ENCODE measurements at regions not wholly inside any gene's neighbourhood (a gene's known extent, or its start where the extent isn't known, plus 50 kb on each side); places are given as distances from the start of the nearest gene placed in this dataset.
"Not testable (repeated sequence)": the region's sequence is repeated elsewhere in the genome, so short reads cannot be mapped to it uniquely, and the experiment has no call there.

DNA sequence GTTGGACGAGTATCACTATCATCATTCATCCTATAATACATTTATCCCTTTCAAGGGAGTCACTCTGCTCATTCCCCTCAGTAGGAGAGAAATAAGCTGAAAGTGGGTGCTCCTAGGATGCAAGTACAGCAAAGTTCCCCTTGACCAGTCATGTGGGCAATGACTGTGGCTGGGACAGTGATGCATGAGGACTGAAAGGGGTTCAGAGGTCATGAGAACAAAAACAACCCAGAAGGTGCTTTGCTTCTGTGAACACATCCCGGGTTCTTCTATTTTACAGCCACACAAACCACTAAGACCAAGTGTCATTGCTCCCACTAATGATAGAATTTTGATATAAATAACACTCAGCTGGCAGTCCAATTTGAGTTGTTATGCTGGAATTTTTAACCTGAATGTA is 177.8 kb upstream of the ADCY2 start:
- DNase-seq (ENCODE audit: low spot score): no peak

DNA sequence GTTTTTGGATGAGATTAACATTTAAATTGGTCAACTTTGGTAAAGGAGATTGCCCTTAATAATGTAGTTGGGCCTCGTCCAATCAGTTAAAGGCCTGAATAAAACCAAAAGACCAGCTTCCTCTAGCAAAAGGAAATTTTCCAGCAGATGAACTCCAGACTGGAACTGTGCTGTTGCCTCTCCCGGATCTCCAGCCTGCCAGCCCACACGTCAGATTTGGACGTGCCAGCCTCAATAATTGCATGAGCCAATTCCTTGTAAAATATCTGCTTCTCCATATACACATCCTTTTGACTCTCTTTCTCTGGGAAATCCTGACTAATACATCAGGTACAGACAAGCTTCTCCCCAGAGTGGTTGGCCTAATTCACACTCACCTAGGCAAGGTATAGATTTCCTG is 175.8 kb upstream of the ADCY2 start:
- DNase-seq (ENCODE audit: low spot score): no peak

DNA sequence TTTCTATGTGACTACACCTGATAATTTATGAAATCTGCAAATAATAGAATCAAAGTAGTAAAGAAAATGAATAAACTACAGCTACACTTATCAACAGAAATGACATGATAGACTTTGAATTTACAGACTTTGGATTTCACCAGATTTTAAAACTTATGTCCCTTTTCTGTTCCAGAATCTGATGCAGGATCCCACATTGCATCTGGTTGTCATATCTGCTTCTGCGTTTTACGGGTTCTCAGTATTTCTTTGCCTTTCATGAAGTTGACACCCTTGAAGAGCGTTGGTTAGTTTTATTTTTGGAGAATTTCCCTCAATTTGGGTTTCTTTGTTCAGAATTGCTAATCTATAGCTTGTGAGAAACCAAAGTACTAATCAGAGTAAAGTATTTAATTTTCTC is 174.9 kb upstream of the ADCY2 start:
- no peak for DNase-seq (ENCODE audit: low spot score)

DNA sequence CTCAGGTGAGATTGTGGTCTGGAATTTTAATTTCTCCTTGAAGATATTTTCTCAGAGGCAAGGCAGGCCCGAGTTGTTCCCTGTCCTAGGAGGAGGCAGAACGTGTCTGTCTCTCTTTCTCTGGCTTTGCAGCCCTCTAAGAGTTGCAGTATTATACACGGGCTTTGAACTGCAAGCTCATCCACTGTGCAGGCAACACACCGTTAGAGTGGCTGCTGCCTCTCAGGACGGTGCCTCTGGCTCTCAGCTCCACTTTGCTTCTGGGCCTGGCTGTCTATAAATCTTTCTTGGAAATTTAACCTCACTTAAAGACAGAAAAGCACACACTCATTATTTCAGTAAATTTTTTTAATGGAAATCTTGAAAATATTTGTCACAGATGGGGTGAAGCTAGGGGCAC is 170.1 kb upstream of the ADCY2 start:
- DNase-seq (ENCODE audit: low spot score): no peak

DNA sequence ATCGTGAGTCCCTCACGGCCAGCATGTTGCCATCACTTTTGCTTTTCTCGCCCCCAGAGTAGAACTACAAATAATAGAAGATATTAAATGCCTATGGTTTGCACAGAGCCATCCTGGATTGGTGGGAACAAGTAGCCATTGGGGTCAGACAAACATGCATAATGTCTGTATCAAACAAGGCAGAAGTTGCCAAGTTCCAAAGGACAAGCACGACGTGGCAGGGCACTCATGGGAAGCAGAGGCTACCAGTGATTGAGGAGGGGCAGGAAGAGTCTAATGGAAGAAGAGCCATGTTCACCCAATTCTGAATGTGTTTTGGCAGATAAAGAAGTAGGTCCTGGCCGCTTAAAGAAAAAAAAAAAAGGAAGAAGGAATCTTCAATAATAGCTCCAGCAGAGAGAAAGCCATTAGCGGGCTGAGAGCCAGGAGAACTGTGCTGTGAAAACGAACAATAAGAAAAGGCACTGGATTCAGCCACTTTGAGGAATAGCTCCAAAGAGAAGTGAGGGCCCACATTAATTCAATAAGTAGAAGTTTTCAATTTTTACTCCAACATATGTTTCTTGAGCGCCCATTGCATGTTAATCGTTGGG is 153.7 kb upstream of the ADCY2 start:
- DNase-seq (ENCODE audit: low spot score): no peak

DNA sequence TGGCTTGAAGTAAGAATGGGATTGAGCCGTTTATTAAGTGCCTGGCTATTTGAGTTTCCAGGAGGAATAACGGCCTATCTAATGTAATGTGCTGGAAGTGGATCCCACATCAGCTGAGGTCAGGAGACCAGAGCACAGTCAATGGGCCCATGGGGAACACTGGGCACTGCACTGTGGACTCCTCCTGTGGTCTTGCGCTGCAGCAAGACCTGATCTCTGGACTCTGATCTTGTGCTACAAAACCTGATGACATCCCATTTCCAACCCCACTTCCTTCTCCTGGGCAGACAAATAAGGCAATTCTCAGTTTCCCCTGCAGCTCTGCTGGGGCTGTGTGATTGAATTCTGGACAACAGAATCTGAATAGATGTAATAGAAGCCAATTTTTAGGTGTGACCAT is 151.7 kb upstream of the ADCY2 start:
- no peak for DNase-seq (ENCODE audit: low spot score)

DNA sequence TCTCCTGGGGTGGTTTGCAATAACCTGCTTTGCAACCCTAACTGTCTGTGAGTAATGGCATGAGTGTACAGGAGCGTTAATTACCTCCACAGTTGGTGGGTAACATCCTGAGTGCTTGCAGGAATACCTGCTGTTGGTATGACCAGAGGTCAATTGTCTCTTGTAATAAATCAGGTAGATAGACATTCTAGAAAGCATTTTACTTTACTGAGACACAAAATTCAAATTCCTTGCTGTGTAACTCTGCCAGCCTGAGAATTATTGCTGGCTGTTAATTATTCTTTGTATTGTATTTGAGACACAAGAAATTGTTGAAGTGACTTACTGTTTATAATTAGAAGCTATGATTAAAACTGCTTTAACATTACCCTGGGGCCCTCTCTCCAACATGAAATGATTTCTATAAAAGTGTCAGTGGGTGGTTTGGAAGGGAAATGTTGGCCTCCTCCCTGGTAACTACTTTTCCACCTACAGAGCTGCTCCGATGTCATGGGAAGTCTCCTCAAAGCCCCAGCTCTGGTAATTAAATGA is 150.8 kb upstream of the ADCY2 start:
- no peak for DNase-seq (ENCODE audit: low spot score)

DNA sequence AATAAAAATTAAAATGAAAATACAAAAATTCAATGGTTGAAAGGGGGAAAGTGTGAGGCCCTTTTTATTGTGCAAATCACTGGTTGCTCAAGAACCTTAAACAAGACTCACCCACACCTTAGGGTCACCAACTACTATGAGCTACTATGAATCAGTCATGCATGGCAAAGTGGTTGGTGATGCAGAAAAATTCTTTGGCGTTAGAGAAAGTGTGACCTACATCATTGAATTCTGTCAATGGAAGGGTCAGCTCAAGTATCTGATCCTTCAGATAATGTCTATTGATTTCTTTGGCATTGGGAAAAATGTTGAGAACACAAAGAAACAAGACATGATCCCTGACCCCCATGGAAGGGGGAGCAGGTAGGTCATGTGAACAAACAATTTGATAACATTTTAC is 149.7 kb upstream of the ADCY2 start:
- DNase-seq (ENCODE audit: low spot score): no peak

DNA sequence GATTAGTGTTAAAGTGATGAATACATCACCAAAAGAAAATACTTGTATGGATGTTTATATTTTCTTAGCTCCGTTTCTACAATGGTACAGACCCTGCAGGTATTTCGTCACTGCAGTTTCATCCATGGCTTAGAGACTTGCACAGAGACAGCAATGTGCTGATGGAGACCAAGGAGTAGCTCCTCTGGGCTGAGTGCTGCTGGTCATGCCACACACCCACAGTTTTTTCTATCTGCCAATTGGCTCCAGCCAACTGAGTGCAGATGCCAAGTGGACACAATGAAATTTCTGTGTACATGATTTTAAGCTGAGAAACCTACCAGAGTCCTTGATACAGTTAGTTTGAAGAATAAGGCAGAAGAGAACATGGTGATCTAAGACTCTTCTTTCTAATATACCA is 145.9 kb upstream of the ADCY2 start:
- no peak for DNase-seq (ENCODE audit: low spot score)

DNA sequence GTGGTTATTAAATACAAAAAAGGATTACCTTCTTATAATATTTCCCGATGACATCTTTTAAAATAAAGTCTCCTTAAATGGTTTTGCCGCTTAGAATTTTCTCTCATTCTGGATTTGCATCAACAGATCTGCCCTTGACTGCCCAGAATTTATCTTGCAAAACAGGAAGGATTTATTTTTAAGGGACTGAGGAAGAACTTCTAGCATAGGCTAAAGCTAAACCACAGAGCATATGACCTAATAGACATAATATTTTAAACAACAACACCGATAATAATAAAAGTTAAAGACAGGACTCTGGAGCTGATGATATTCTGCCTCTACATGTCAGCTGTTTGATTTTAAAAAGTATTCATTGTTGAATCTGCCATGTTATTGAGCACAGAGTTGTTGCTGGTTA is 145.3 kb upstream of the ADCY2 start:
- DNase-seq (ENCODE audit: low spot score): no peak

DNA sequence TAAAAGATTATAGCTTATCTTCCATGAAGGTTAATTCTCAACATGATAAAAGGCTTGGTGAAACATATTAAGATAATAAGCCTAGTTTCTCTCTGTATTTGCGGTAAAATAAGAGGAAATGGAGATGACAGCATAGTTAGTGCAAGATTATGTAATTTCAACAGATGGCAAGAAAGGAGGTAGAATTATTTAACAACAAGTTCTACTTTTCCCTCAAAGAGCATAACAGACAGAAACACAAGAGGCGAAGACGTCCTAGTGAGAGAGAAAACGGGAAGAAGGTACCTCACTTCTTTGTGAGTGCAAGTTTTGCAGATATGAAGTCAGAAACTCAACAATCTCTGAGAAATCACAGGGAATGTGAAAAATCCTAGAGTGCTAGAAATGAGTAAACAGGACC is 144.8 kb upstream of the ADCY2 start:
- no peak for DNase-seq (ENCODE audit: low spot score)

DNA sequence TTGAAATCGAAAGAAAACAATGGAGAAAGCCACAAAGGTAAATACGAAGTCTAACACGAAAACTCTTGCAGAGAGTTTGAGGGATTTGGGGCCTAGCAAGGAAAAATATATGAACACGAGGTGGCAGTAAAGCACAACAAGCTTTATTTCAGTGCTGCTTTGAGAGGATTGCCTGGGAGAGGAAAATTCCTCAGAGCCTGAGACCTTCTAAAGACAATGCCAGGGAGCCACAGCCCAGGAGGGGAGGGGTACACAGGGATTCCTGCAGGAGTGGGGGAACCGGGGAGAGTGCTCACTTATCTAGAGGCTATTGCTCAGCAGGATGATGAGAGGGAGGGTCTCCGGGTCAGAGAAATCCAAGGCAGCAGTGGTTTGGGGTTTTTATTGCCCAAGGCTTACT is 134.9 kb upstream of the ADCY2 start:
- no peak for DNase-seq (ENCODE audit: low spot score)

DNA sequence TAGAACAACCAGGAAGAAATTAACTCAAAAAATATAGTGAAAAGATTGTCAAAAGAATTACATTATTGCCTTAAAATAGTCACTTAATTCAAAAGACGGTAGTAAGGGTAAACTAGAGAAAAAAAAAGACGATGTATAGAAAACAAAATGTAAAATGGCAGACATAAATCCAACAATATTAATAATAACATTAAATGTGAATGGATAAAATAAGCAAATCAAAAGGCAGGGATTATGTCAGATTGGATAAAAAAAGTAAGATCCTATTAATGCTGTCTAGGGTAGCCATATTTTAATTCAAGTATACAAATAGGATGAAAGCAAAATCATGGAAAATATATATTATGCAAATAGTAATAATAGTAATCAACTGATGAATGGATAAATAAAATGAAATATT is 134.0 kb upstream of the ADCY2 start:
- DNase-seq (ENCODE audit: low spot score): no peak

DNA sequence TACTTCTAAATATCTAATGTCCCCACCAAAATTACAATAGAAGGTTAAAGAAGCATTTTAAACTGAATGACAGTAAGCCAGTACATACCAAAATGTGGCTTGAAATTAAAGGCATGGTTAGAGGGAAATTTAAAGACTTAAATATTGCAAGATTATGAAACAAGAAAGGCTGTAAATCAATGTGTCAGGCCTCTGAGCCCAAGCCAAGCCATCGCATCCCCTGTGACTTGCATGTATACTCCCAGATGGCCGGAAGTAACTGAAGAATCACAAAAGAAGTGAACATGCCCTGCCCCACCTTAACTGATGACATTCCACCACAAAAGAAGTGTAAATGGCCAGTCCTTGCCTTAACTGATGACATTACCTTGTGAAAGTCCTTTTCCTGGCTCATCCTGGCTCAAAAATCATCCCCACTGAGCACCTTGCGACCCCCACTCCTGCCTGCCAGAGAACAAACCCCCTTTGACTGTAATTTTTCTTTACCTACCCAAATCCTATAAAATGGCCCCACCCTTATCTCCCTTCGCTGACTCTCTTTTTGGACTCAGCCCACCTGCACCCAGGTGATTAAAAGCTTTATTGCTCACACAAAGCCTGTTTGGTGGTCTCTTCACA is 132.4 kb upstream of the ADCY2 start:
- DNase-seq (ENCODE audit: low spot score): not testable (repeated sequence)

DNA sequence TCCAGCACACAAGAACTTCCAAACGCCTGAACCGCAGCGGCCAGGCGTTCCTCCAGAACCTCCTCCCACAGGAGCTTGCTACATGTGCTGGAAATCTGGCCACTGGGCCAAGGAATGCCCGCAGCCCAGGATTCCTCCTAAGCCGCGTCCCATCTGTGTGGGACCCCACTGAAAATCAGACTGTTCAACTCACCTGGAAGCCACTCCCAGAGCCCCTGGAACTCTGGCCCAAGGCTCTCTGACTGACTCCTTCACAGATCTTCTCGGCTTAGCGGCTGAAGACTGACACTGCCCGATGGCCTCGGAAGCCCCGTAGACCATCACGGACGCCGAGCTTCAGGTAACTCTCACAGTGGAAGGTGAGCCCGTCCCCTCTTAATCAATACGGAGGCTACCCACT is 130.2 kb upstream of the ADCY2 start:
- DNase-seq (ENCODE audit: low spot score): not testable (repeated sequence)

DNA sequence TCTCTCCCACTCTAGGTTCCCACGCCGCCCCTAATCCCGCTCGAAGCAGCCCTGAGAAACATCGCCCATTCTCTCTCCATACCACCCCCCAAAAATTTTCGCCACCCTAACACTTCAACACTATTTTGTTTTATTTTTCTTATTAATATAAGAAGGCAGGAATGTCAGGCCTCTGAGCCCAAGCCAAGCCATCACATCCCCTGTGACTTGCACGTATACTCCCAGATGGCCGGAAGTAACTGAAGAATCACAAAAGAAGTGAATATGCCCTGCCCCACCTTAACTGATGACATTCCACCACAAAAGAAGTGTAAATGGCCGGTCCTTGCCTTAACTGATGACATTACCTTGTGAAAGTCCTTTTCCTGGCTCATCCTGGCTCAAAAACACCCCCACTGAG is 127.2 kb upstream of the ADCY2 start:
- not testable (repeated sequence) for DNase-seq (ENCODE audit: low spot score)

DNA sequence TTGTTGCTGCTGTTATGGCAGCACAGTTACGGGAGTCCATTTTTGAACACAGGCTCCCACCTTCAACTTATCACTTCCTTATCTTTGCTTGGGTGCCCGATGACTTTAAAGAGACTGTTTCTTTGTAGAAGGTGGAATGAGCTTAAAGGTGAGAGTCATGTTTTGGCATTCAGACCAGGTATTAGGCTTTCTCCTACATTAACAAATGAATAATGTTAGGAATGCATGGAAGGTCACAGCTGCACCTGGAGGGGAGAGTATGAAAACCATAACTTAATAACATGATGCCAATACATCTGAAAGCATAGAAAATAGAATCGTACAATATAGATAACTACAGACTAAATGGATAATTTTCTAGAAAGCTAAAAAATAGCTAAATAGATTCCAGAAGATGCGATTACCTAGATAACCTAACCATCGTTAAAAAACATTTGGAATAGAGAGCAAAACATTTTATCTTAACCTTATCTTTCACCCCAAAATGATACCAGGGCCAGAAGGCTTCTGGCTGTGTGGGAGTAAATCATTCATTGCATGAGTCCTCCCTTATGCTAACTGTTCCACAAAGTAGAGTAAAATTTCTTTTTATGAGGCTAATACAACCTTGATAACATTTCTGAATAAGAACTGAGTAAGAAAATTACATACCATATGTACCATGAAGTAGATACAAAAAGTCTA is 126.2 kb upstream of the ADCY2 start:
- DNase-seq (ENCODE audit: low spot score): no peak

DNA sequence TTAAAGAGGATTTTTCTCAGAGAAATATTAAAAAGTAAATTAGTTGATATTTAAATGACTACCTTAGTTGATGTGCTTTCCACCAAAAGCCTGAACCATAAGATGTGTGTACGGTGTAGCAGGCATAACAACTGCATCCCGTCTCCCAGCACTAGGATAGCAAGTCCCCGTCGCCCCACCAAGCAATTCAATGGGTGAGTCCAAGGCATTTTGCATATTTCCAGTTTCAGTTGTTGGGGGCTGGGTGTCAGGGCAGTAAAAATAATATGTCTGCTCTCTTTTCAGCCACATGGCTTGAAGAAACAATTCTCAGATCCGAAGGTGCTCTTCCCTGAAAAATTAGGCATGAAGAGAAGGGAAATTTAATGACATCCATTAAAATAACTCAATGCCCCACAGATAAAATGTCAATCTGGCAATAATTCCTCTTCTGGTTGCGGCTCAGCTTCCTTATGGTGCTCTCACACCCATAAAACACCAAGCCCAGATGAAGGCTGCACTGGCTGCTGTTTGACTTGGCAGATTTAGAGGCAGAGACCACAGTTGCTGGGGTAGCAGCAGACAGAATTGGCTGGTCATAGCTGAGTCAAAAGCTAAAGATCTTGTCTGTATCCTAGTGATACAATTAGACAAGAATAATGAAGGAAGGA is 124.4 kb upstream of the ADCY2 start:
- no peak for DNase-seq (ENCODE audit: low spot score)

DNA sequence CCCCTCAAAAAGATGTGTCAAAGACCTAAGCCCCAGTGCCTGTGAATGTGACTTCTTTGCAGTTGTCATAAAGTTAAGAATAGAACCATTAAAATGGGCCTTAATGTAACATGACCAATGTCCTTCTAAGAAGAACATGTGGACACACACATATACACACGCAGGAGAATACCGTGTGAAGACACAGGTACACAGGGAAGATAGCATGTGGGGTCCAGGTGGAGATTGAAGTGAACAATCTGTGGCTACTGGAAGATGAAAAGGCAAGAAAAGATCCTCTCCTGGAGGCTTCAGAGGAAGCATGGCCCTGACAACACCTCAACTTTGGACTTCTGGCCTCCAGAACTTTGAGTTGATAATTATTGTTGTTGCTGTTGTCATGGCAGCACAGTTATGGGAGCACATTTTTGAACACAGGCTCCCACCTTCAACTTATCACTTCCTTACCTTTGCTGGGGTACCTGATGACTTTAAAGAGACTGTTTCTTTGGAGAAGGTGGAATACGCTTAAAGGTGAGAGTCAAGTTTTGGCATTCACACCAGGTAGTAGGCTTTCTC is 123.5 kb upstream of the ADCY2 start:
- DNase-seq (ENCODE audit: low spot score): no peak

DNA sequence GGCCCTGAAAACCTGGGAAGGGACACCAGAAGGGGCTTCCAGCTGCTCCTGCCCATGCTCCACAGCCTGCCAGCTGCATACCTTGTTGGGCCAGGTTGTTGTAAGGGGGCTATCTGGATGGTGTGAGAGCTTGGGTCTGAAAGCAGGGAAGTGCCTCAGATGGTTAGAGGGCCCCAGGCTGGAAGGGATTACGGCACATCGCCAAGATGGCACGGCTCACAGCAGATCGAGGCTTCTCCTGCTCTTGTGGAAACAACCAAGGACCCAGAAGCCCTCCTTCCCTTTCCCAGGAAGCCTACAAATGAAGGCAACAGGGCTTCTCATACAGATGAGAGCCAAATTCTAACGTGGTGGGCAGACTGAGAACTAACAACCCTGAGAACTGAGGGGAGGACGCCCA is 121.7 kb upstream of the ADCY2 start:
- DNase-seq (ENCODE audit: low spot score): no peak

DNA sequence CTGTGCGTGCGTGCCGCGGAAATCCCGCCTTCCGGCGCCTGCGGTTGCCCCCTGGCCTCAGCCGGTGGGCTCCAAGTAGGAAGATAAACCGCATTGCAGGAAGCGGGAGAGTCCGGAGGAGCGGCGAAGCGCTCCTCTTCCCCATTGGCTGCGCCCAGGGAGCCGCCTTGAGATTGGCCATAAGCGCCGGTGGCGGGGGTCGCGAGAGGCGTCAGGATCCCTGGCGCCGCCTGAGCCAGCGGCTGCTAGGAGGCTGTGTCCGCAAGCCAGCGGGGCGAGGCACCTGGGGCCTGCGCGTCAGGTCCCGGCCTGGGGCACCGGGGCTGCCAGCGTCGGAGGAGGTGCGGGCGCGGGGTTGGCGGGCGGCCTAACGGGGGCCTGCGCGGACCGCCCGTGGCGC is 106.3 kb upstream of the ADCY2 start:
- not testable (repeated sequence) for DNase-seq (ENCODE audit: low spot score)

DNA sequence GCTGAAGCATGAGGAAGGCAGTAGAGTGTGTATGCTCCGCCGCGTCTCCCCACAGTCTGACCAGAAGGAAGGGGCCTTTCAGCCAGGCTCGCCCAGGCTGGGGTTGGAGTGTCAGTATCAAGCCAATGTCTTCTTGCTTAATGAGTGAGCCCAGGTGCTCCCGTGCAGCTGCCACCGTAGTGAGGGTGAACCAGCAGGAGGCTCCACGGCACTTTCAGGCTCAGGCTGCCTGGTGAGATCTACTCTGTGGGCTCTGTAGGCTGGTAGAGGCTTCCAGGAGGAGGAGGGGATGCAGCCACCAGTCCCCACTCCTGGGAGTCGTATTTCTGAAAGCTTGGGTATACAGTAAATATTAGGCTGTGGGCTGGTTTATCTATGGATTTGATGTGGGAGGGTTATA is 98.1 kb upstream of the ADCY2 start:
- not testable (repeated sequence) for DNase-seq (ENCODE audit: low spot score)

DNA sequence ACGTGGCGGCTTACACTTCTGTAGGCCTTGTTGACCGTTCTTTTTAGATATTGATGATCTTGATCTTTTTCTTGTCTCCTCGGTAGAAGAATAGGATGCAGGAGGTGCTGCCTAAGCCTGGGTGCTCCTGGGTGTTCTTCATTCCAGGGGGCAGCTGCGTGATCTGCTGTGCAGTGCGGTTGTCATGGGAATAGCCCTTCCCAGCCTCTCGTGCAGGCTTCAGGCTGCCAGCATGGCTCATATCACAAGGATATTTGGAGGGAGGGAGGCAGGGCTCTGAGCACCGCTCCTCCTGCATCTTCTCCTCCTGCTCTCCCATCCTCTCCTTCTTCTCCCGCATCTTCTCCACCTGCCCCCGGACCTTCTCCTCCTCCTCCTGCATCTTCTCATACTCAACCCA is 96.2 kb upstream of the ADCY2 start:
- DNase-seq (ENCODE audit: low spot score): not testable (repeated sequence)

Data from CD4-positive, alpha-beta T cell treated with Interleukin-2 at 100 ng/mL for 4 hours (primary cell).